DND-41 (cell line): ENCODE measurements at regions not wholly inside any gene's neighbourhood (a gene's known extent, or its start where the extent isn't known, plus 50 kb on each side); places are given as distances from the start of the nearest gene placed in this dataset.

Experiments
- EZH2 ChIP-seq: IDR thresholded peaks from 3 replicates; pipeline ENCODE4 v1.6.1; 2012; ENCODE audit warnings: borderline replicate concordance, low read depth, mild to moderate bottlenecking, moderate library complexity, low read length, inconsistent platforms; ENCODE audit not compliant: severe bottlenecking
- TF ChIP-seq, protein P1 (sequence below): IDR thresholded peaks from 2 replicates; pipeline ENCODE4 v1.5.1; 2012; ENCODE audit warnings: borderline replicate concordance, low read length, moderate library complexity, mild to moderate bottlenecking; ENCODE audit not compliant: poor library complexity, severe bottlenecking; ENCODE audit errors: extremely low read depth

DNA sequence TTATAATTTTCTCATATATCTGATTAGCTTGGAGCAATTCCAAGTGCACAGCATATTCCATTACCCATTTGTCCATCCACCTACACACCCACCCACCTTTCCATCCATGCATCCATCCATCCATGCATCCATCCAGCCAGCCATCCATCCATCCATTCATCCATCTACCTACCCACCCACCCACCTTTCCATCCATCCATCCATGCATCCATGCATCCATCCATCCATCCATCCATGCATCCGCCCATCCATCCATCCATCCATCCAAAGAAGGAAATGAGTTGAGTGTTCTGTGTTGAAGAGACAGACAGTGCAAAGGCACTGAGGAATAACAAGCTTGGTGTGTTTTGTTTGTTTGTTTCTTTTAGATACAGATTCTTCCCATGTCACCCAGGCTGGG, 78.7 kb upstream of the FAM20A start:
- TF ChIP-seq, protein P1, sequence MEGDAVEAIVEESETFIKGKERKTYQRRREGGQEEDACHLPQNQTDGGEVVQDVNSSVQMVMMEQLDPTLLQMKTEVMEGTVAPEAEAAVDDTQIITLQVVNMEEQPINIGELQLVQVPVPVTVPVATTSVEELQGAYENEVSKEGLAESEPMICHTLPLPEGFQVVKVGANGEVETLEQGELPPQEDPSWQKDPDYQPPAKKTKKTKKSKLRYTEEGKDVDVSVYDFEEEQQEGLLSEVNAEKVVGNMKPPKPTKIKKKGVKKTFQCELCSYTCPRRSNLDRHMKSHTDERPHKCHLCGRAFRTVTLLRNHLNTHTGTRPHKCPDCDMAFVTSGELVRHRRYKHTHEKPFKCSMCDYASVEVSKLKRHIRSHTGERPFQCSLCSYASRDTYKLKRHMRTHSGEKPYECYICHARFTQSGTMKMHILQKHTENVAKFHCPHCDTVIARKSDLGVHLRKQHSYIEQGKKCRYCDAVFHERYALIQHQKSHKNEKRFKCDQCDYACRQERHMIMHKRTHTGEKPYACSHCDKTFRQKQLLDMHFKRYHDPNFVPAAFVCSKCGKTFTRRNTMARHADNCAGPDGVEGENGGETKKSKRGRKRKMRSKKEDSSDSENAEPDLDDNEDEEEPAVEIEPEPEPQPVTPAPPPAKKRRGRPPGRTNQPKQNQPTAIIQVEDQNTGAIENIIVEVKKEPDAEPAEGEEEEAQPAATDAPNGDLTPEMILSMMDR: no peak
- no peak for TF ChIP-seq EZH2
